ENCODE measurements at regions not wholly inside any gene's neighbourhood (a gene's known extent, or its start where the extent isn't known, plus 50 kb on each side); places are given as distances from the start of the nearest gene placed in this dataset.
"Not testable (repeated sequence)": the region's sequence is repeated elsewhere in the genome, so short reads cannot be mapped to it uniquely, and the experiment has no call there.

GRCh38 chr3:127441764-127442163, 148.8 kb downstream of the TPRA1 start:
- Histone ChIP-seq H3K27ac (no peak overlapping the region), H2AFZ (ENCODE audit: low read depth) (no peak overlapping the region), H3K9ac (no peak overlapping the region), H3K4me1 (ENCODE audit: low read depth, poor library complexity, severe bottlenecking) (no peaks in the 10 kb centered on the region), H3K27me3 (ENCODE audit: insufficient read depth, low read depth) (no peaks in the 10 kb centered on the region), H4K20me1 (ENCODE audit: insufficient read depth) (no peaks in the 10 kb centered on the region), H3K79me2 (ENCODE audit: insufficient read depth, low read depth) (no peaks in the 10 kb centered on the region), H3K36me3 (ENCODE audit: insufficient read depth) (no peaks in the 10 kb centered on the region), H3K4me3 (IDR thresholded peaks at IDR 0.05; ENCODE audit: insufficient read depth, low read depth, low read length) (no peak overlapping the region), H3K4me2 (no peak overlapping the region)
- no peak for TF ChIP-seq CTCF (conservative IDR thresholded peaks at IDR 0.05; ENCODE audit: low read depth, low read length)

- Histone ChIP-seq H2AFZ (ENCODE audit: low read depth) (no peak overlapping the region), H3K36me3 (ENCODE audit: insufficient read depth) (no peaks in the 10 kb centered on the region), H3K9ac (no peak overlapping the region), H3K4me3 (IDR thresholded peaks at IDR 0.05; ENCODE audit: insufficient read depth, low read depth, low read length) (no peak overlapping the region), H3K4me1 (ENCODE audit: low read depth, poor library complexity, severe bottlenecking) (no peaks in the 10 kb centered on the region), H3K27me3 (ENCODE audit: insufficient read depth, low read depth) (no peaks in the 10 kb centered on the region), H3K4me2 (no peak overlapping the region), H3K79me2 (ENCODE audit: insufficient read depth, low read depth) (no peaks in the 10 kb centered on the region), H3K27ac (no peak overlapping the region), H4K20me1 (ENCODE audit: insufficient read depth) (no peaks in the 10 kb centered on the region)
- no peak for TF ChIP-seq CTCF (conservative IDR thresholded peaks at IDR 0.05; ENCODE audit: low read depth, low read length)
Measured at GRCh38 chr3:127440384-127440783, 150.1 kb downstream of the TPRA1 start.

- no peaks in the 10 kb centered on the region for H3K79me2 ChIP-seq (ENCODE audit: insufficient read depth, low read depth)
- no peak overlapping the region for H3K9ac ChIP-seq
- no peaks in the 10 kb centered on the region for H4K20me1 ChIP-seq (ENCODE audit: insufficient read depth)
- H3K27ac ChIP-seq: no peak overlapping the region
- no peak for TF ChIP-seq CTCF (conservative IDR thresholded peaks at IDR 0.05; ENCODE audit: low read depth, low read length)
- H2AFZ ChIP-seq (ENCODE audit: low read depth): no peak overlapping the region
- H3K4me3 ChIP-seq (IDR thresholded peaks at IDR 0.05; ENCODE audit: insufficient read depth, low read depth, low read length): no peak overlapping the region
- H3K4me1 ChIP-seq (ENCODE audit: low read depth, poor library complexity, severe bottlenecking): no peaks in the 10 kb centered on the region
- no peak overlapping the region for H3K4me2 ChIP-seq
- H3K27me3 ChIP-seq (ENCODE audit: insufficient read depth, low read depth): no peaks in the 10 kb centered on the region
- no peaks in the 10 kb centered on the region for H3K36me3 ChIP-seq (ENCODE audit: insufficient read depth)
Measured at GRCh38 chr3:127439621-127440020, 150.9 kb downstream of the TPRA1 start.

GRCh38 chr3:127438951-127439350, 151.1 kb upstream of the PRR20G start:
- Histone ChIP-seq H3K27ac (no peak overlapping the region), H2AFZ (ENCODE audit: low read depth) (no peak overlapping the region), H3K9ac (no peak overlapping the region), H3K79me2 (ENCODE audit: insufficient read depth, low read depth) (no peaks in the 10 kb centered on the region), H3K4me2 (no peak overlapping the region), H3K4me3 (IDR thresholded peaks at IDR 0.05; ENCODE audit: insufficient read depth, low read depth, low read length) (no peak overlapping the region), H3K36me3 (ENCODE audit: insufficient read depth) (no peaks in the 10 kb centered on the region), H3K4me1 (ENCODE audit: low read depth, poor library complexity, severe bottlenecking) (no peaks in the 10 kb centered on the region), H3K27me3 (ENCODE audit: insufficient read depth, low read depth) (no peaks in the 10 kb centered on the region), H4K20me1 (ENCODE audit: insufficient read depth) (no peaks in the 10 kb centered on the region)
- no peak for TF ChIP-seq CTCF (conservative IDR thresholded peaks at IDR 0.05; ENCODE audit: low read depth, low read length)

GRCh38 chr3:127438371-127438770, 150.5 kb upstream of the PRR20G start:
- TF ChIP-seq CTCF (conservative IDR thresholded peaks at IDR 0.05; ENCODE audit: low read depth, low read length): no peak
- Histone ChIP-seq H3K4me3 (IDR thresholded peaks at IDR 0.05; ENCODE audit: insufficient read depth, low read depth, low read length) (no peak overlapping the region), H3K27ac (no peak overlapping the region), H3K36me3 (ENCODE audit: insufficient read depth) (no peaks in the 10 kb centered on the region), H4K20me1 (ENCODE audit: insufficient read depth) (no peaks in the 10 kb centered on the region), H3K9ac (no peak overlapping the region), H3K4me1 (ENCODE audit: low read depth, poor library complexity, severe bottlenecking) (no peaks in the 10 kb centered on the region), H3K27me3 (ENCODE audit: insufficient read depth, low read depth) (no peaks in the 10 kb centered on the region), H2AFZ (ENCODE audit: low read depth) (no peak overlapping the region), H3K4me2 (no peak overlapping the region), H3K79me2 (ENCODE audit: insufficient read depth, low read depth) (no peaks in the 10 kb centered on the region)

GRCh38 chr3:127435299-127435698, 147.5 kb upstream of the PRR20G start:
- not testable (repeated sequence) for H3K4me3 ChIP-seq (IDR thresholded peaks at IDR 0.05; ENCODE audit: insufficient read depth, low read depth, low read length); H3K36me3 ChIP-seq (ENCODE audit: insufficient read depth); H2AFZ ChIP-seq (ENCODE audit: low read depth); H3K27me3 ChIP-seq (ENCODE audit: insufficient read depth, low read depth); H3K27ac ChIP-seq; H3K4me2 ChIP-seq; H3K4me1 ChIP-seq (ENCODE audit: low read depth, poor library complexity, severe bottlenecking); H3K79me2 ChIP-seq (ENCODE audit: insufficient read depth, low read depth); H3K9ac ChIP-seq; H4K20me1 ChIP-seq (ENCODE audit: insufficient read depth)
